Common myeloid progenitor, CD34-positive (primary cell): ENCODE measurements at regions not wholly inside any gene's neighbourhood (a gene's known extent, or its start where the extent isn't known, plus 50 kb on each side); places are given as distances from the start of the nearest gene placed in this dataset.
"Not testable (repeated sequence)": the region's sequence is repeated elsewhere in the genome, so short reads cannot be mapped to it uniquely, and the experiment has no call there.

Experiments used
- CTCF ChIA-PET: fragments of 350-600 bp; sonication (Branson Sonifier 250); formaldehyde crosslinking; loops from one replicate; lab custom pipeline; 2021; ENCODE audit warnings: antibody characterized with exemption; lab: Charles Lee
- POLR2A ChIA-PET: fragments of 350-600 bp; sonication (Branson Sonifier 250); formaldehyde crosslinking; loops from one replicate; lab custom pipeline; 2021; ENCODE audit warnings: antibody characterized with exemption; lab: Charles Lee
- DNase-seq, 3 donors: peaks; one replicate each; pipeline versions ENCODE4 v3.0.0 to v3.0.0-alpha.2; 2013
- H3K27ac ChIP-seq, 2 experiments: 1 replicate in 1 of 2; 2 replicates in 1 of 2; pipeline ENCODE4 v1.7.0; 2013; ENCODE audit warnings: inconsistent platforms in 2 of 2, low read length in 2 of 2, mild to moderate bottlenecking in 2 of 2, low read depth in 1 of 2, moderate library complexity in 1 of 2; ENCODE audit not compliant: severe bottlenecking in 2 of 2, insufficient read depth in 1 of 2, poor library complexity in 1 of 2
- H3K27me3 ChIP-seq, 5 experiments: replicated peaks in 2 of 5; 1 replicate in 3 of 5; 2 replicates in 2 of 5; pipeline versions ENCODE4 v1.6.1 to v1.7.0; 2013; ENCODE audit warnings: low read length in 4 of 5, mild to moderate bottlenecking in 2 of 5, moderate library complexity in 2 of 5, inconsistent platforms in 1 of 5; ENCODE audit not compliant: insufficient read depth in 5 of 5, control insufficient read depth in 4 of 5
- H3K36me3 ChIP-seq, 4 experiments: 1 replicate in 2 of 4; 2 replicates in 2 of 4; pipeline versions ENCODE4 v1.6.1 to v1.7.0; 2013; ENCODE audit warnings: low read length in 3 of 4, control low read depth in 1 of 4, mild to moderate bottlenecking in 1 of 4; ENCODE audit not compliant: control insufficient read depth in 4 of 4, insufficient read depth in 4 of 4
- H3K4me1 ChIP-seq, 4 experiments: 1 replicate in 3 of 4; 2 replicates in 1 of 4; pipeline versions ENCODE4 v1.6.1 to v1.7.1; 2013; ENCODE audit warnings: low read length in 3 of 4, mild to moderate bottlenecking in 3 of 4, control low read depth in 1 of 4, inconsistent platforms in 1 of 4, moderate library complexity in 1 of 4; ENCODE audit not compliant: control insufficient read depth in 4 of 4, insufficient read depth in 4 of 4; ENCODE audit errors: control extremely low read depth in 1 of 4
- H3K4me3 ChIP-seq, 7 experiments: 1 replicate in 4 of 7; 2 replicates in 3 of 7; pipeline versions ENCODE4 v1.5.1 to v1.7.0; 2013; ENCODE audit warnings: mild to moderate bottlenecking in 7 of 7, low read length in 6 of 7, moderate library complexity in 6 of 7, inconsistent platforms in 2 of 7, low read depth in 2 of 7, control low read depth in 1 of 7; ENCODE audit not compliant: insufficient read depth in 4 of 7, control insufficient read depth in 1 of 7; ENCODE audit errors: extremely low read depth in 1 of 7
- H3K9me3 ChIP-seq, 5 experiments: 1 replicate in 4 of 5; 2 replicates in 1 of 5; pipeline versions ENCODE4 v1.6.1 to v1.7.1; 2013; ENCODE audit warnings: low read length in 4 of 5, mild to moderate bottlenecking in 2 of 5, inconsistent platforms in 1 of 5, low read depth in 1 of 5, moderate library complexity in 1 of 5; ENCODE audit not compliant: control insufficient read depth in 4 of 5, insufficient read depth in 2 of 5; ENCODE audit errors: control extremely low read depth in 1 of 5
- WGBS: methylation state at CpG from one replicate; pipeline ENCODE4 v1.1.5; 2013; ENCODE audit not compliant: insufficient coverage; 5-methylcytosine and 5-hydroxymethylcytosine counted together

DNA sequence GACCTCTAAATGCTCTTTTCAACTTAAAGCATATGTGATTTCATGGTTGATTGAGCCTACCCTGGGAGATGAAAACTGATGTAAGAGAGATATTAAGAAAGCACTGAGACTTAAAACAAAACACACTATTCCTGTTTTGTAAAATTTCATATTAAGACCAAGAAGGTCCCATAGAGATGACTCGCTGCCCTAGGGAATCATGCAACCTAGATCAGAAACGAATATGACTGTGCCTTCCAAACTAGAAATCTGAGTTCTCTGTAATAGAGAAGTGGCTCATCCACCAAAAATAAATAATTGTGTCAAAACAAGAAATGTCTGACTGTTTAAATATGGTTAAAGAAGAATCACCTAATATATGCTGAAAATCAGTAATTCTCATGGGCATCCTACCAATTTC, 776.8 kb upstream of the SOX11 start:
- Histone ChIP-seq H3K4me1 (no peaks in the 10 kb centered on the region), H3K36me3 (no peaks in the 10 kb centered on the region), H3K4me3 (no peak overlapping the region), H3K27ac (no peak overlapping the region), H3K27me3 (peaks cover 0 to 2% (median 0%) of the 10 kb centered on the region in 5 experiments), H3K9me3 (no peaks in the 10 kb centered on the region)
- ChIA-PET POLR2A (no interaction called here), CTCF (no interaction called here)
- WGBS, result no CpG with 5 or more reads among the region's 2 CpGs
- DNase-seq, result no peak

DNA sequence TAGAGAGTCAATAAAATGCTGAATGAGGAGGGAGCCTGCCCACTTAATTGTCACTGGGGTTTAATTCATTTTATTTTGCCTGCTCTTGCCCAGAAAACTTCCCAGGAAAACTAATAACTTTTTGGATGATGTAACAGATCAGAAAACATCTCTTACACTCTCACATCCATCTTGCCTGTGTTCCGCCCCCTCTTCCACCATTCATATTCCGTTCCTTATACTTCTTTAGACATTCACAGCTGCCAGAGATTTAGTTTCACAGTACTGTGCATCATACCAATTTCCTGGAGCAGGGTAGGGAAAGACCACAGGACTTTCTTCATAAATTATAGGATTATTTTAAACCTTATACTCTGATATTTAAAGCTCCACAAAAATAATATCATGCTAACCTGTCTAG, 776.1 kb upstream of the SOX11 start:
- H3K4me3 ChIP-seq, result no peak overlapping the region
- WGBS, result 100% methylated on average over 1 of the region's 2 CpGs
- ChIA-PET CTCF (no interaction called here), POLR2A (no interaction called here)
- no peak overlapping the region for H3K27ac ChIP-seq
- H3K9me3 ChIP-seq, result no peaks in the 10 kb centered on the region
- no peak for DNase-seq
- H3K4me1 ChIP-seq, result no peaks in the 10 kb centered on the region
- peaks cover 0 to 2% (median 0%) of the 10 kb centered on the region in 5 experiments for H3K27me3 ChIP-seq
- H3K36me3 ChIP-seq, result no peaks in the 10 kb centered on the region

DNA sequence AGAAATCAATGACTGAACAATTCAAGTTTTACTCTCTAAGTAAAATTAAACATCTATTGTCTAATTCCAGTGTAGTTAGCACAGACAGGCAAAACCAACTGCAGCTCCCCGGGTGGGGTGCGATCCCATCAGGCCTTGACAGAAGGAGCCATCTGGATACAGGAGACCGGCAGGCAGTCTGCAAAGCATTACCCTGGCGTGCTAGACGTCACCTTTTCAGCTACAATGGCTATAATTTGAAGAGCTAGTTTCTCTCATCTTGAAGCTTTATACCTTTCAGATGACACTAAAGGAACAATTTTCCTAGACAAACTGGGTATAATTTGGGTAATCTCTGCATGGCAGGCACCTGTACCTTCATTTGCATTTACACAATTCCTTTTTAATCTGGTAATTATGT, 761.5 kb upstream of the SOX11 start:
- WGBS, result 90% methylated on average over 5 of the region's 5 CpGs
- H3K4me3 ChIP-seq, result no peak overlapping the region
- H3K4me1 ChIP-seq, result no peaks in the 10 kb centered on the region
- CTCF ChIA-PET, result no interaction called here
- H3K27ac ChIP-seq, result no peak overlapping the region
- DNase-seq, result no peak
- no peaks in the 10 kb centered on the region for H3K9me3 ChIP-seq
- POLR2A ChIA-PET, result no interaction called here
- H3K36me3 ChIP-seq, result no peaks in the 10 kb centered on the region
- no peaks in the 10 kb centered on the region for H3K27me3 ChIP-seq

DNA sequence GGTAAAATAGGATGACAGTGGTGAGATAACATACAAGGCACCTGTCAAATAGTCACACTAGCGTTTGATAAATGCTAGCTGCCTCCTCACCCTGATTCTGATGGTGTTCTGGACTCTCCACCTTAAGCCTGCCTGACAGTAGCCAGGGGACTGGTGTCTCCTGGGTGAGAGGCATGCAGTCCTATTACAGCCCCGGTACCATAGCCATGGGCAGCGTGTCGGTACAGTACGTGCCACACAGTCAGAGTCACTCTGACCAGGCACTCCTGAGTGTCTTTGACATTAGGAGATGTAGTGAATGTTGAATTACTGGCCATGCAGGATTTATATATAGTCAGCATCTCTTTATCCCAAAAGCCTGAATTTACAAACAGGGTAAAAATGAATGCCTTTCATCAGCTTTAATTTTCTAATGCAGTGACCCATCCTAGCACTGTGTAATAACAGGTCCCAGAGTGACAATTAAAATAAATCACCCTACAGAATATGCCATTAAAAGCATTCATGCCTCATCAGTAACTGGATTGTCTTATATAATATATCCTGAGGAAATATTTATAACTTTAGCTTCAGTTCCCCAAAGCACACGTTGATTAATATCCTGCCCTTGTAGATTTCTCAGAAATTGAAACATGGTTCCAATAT, 760.3 kb upstream of the SOX11 start:
- Histone ChIP-seq H3K27me3 (no peaks in the 10 kb centered on the region), H3K27ac (no peak overlapping the region), H3K9me3 (no peaks in the 10 kb centered on the region), H3K36me3 (no peaks in the 10 kb centered on the region), H3K4me1 (no peaks in the 10 kb centered on the region), H3K4me3 (no peak overlapping the region)
- ChIA-PET POLR2A (no interaction called here), CTCF (no interaction called here)
- 97% methylated on average over 4 of the region's 6 CpGs for WGBS
- no peak for DNase-seq

DNA sequence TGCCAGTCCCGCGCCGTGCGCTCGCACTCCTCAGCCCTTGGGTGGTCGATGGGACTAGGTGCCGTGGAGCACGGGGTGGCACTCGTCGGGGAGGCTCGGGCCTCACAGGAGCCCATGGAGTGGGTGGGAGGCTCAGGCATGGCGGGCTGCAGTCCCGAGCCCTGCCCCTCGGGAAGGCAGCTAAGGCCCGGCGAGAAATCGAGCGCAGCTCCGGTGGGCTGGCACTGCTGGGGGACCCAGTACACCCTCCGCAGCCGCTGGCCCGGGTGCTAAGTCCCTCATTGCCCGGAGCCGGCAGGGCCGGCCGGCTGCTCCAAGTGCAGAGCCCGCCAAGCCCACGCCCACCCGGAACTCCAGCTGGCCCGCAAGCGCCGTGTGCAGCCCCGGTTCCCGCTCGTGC, 756.9 kb upstream of the SOX11 start:
- POLR2A ChIA-PET, H3K27ac ChIP-seq, H3K4me1 ChIP-seq, H3K36me3 ChIP-seq, H3K27me3 ChIP-seq, CTCF ChIA-PET, DNase-seq, H3K4me3 ChIP-seq, H3K9me3 ChIP-seq: not testable (repeated sequence)
- WGBS, result 100% methylated on average over 10 of the region's 35 CpGs

DNA sequence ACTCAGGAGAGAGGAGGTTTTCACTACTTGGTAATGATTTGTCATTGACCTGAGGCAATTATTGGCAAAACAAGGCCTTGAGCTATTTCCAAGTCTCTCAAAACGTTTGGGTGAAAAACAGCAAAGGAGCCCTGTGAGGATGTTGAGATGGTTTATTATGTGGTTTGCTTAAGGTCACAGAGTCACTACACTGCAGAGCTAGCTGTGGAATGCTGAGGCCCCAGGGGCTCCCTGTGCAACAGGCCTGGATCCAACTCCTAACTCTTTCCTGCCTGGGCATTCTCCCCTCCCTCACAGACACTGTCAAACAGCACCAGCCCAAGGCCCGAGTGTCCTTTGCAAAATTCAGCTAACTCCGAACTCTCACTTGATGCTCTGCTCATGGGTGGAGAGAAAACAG, 754.6 kb upstream of the SOX11 start:
- H3K4me1 ChIP-seq, result no peaks in the 10 kb centered on the region
- DNase-seq, result no peak
- WGBS, result no CpG with 5 or more reads among the region's 3 CpGs
- ChIA-PET POLR2A (no interaction called here), CTCF (no interaction called here)
- no peaks in the 10 kb centered on the region for H3K27me3 ChIP-seq
- no peaks in the 10 kb centered on the region for H3K36me3 ChIP-seq
- H3K4me3 ChIP-seq, result no peak overlapping the region
- H3K9me3 ChIP-seq, result no peaks in the 10 kb centered on the region
- H3K27ac ChIP-seq, result no peak overlapping the region

DNA sequence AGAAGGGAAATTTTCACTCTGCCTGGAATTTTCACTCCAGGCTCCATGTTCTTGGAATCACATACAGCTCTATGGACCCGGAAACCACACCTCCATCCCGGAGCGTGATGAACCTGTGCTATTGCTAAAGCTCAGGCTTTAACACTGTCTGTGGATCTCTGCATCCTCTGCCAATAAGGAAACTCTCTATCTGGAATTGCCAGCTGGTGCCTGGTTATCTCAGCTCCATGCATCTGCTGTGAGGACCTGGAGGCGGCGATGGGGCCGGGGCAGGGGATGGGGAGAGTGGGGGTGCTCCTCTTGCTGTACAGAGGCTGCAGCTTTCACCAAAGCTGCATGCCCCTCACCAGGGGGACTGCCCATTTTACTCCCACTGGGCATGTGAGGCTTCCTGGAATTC, 754.0 kb upstream of the SOX11 start:
- Histone ChIP-seq H3K4me1 (no peaks in the 10 kb centered on the region), H3K27me3 (no peaks in the 10 kb centered on the region), H3K36me3 (no peaks in the 10 kb centered on the region), H3K9me3 (no peaks in the 10 kb centered on the region), H3K4me3 (no peak overlapping the region), H3K27ac (no peak overlapping the region)
- CTCF ChIA-PET, result no interaction called here
- POLR2A ChIA-PET, result no interaction called here
- WGBS, result 76% methylated on average over 6 of the region's 6 CpGs
- DNase-seq, result no peak
